MCF 10A (cell line): ENCODE measurements at regions not wholly inside any gene's neighbourhood (a gene's known extent, or its start where the extent isn't known, plus 50 kb on each side); places are given as distances from the start of the nearest gene placed in this dataset.

Experiments
- BruUV-seq: library from RNA; stranded (reverse); fragments of 400-500 nt; replicated peaks from 2 replicates; lab custom pipeline; 2021; lab: Mats Ljungman, UMichigan
- CTCF ChIA-PET: fragments of 300-600 bp; sonication (Branson Sonifier 250); formaldehyde crosslinking; extraction: SDS; loops from one replicate; lab custom pipeline; 2021; ENCODE audit warnings: antibody characterized with exemption, inconsistent platforms; lab: Yijun Ruan, JAX
- POLR2A ChIA-PET: fragments of 300-600, 350-650 bp; sonication (Branson Sonifier 250); formaldehyde crosslinking; extraction: SDS; loops from one replicate; lab custom pipeline; 2020; ENCODE audit warnings: antibody characterized with exemption, inconsistent platforms; lab: Yijun Ruan, JAX
- DNase-seq: peaks from one replicate; pipeline ENCODE4 v3.0.0-alpha.2; 2018; ENCODE audit not compliant: unreplicated experiment
- H3K27ac Mint-ChIP-seq: one replicate; pipeline ENCODE4 v1.8.0; 2022; ENCODE audit warnings: mild to moderate bottlenecking, low read depth, mixed read lengths; ENCODE audit not compliant: unreplicated experiment
- H3K27me3 Mint-ChIP-seq: one replicate; pipeline ENCODE4 v1.8.0; 2022; ENCODE audit warnings: mixed read lengths; ENCODE audit not compliant: insufficient read depth, unreplicated experiment
- H3K36me3 Mint-ChIP-seq: one replicate; pipeline ENCODE4 v1.8.0; 2022; ENCODE audit warnings: mild to moderate bottlenecking, moderate library complexity, mixed read lengths; ENCODE audit not compliant: insufficient read depth, unreplicated experiment
- H3K4me1 Mint-ChIP-seq: one replicate; pipeline ENCODE4 v1.8.0; 2022; ENCODE audit warnings: mixed read lengths; ENCODE audit not compliant: insufficient read depth, unreplicated experiment
- H3K4me3 Mint-ChIP-seq: one replicate; pipeline ENCODE4 v1.8.0; 2022; ENCODE audit warnings: mild to moderate bottlenecking, moderate library complexity, mixed read lengths; ENCODE audit not compliant: unreplicated experiment
- H3K9me3 Mint-ChIP-seq: one replicate; pipeline ENCODE4 v1.8.0; 2022; ENCODE audit warnings: mixed read lengths; ENCODE audit not compliant: unreplicated experiment
- CTCF ChIP-seq: fragments of 200-600 bp; IDR thresholded peaks from one replicate; pipeline ENCODE4 v1.8.0; 2022; ENCODE audit warnings: antibody characterized with exemption, mild to moderate bottlenecking; ENCODE audit not compliant: unreplicated experiment
- intact Hi-C: fragments of 100-400 bp; cut with micrococcal nuclease; formaldehyde crosslinking; loops from 2 replicates; pipeline ENCODE4 v1.14.1; 2022

GRCh38 chr2:17235167-17235566 lies 283.1 kb downstream of the RAD51AP2 start:
- TF ChIP-seq CTCF = no peak
- intact Hi-C loops = no loop called here
- DNase-seq = no peak
- ChIA-PET POLR2A (no interaction called here), CTCF (interaction anchor here (0.6 kb wide), 1 partner anchor 1329 kb away, joined by 4 read pairs; no protein-coding TSS in a partner anchor)
- H3K4me1 Mint-ChIP-seq = no peaks in the 10 kb centered on the region
- no peaks in the 10 kb centered on the region for H3K36me3 Mint-ChIP-seq
- H3K27ac Mint-ChIP-seq = no peak overlapping the region
- H3K4me3 Mint-ChIP-seq = no peak overlapping the region
- no TSS peak for BruUV-seq
- H3K9me3 Mint-ChIP-seq = no peaks in the 10 kb centered on the region
- no peaks in the 10 kb centered on the region for H3K27me3 Mint-ChIP-seq

GRCh38 chr2:17232776-17233556 lies 285.3 kb downstream of the RAD51AP2 start:
- DNase-seq = no peak
- no peak overlapping the region for H3K27ac Mint-ChIP-seq
- TF ChIP-seq CTCF = no peak
- BruUV-seq = no TSS peak
- H3K27me3 Mint-ChIP-seq = no peaks in the 10 kb centered on the region
- H3K36me3 Mint-ChIP-seq = no peaks in the 10 kb centered on the region
- ChIA-PET CTCF (no interaction called here), POLR2A (no interaction called here)
- no peaks in the 10 kb centered on the region for H3K4me1 Mint-ChIP-seq
- H3K9me3 Mint-ChIP-seq = no peaks in the 10 kb centered on the region
- intact Hi-C loops = no loop called here
- H3K4me3 Mint-ChIP-seq = no peak overlapping the region

DNA sequence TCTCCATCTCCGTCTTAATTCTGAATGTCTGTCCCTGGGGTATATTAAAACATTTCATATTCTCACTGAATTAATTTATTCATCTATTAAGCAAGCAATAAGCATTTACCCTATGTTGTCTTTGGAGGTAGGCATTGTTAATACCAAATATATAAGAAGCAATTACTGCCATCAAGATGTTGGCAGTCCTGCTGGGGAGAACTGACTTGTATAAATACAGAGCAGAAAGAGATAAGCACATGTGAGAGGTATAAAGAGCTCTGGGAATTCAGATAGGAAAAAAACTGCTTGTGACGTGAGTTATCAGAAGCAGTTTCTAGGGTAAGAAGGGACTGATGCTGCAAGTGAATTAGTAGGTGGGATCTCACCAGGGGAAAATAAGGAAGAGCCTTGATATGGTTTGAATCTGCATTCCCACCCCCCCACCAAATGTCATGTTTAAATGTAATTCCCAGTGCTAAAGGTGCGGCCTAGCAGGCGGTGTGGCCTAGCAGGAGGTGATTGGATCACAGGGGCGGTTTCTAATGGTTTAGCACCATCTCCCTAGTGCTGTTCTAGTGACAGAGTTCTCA lies 286.8 kb downstream of the RAD51AP2 start:
- DNase-seq = no peak
- Mint-ChIP-seq H3K27ac (no peak overlapping the region), H3K4me1 (no peaks in the 10 kb centered on the region), H3K36me3 (no peaks in the 10 kb centered on the region), H3K27me3 (no peaks in the 10 kb centered on the region), H3K4me3 (no peak overlapping the region), H3K9me3 (no peaks in the 10 kb centered on the region)
- no TSS peak for BruUV-seq
- ChIA-PET POLR2A (no interaction called here), CTCF (no interaction called here)
- intact Hi-C loops = no loop called here
- TF ChIP-seq CTCF = no peak

DNA sequence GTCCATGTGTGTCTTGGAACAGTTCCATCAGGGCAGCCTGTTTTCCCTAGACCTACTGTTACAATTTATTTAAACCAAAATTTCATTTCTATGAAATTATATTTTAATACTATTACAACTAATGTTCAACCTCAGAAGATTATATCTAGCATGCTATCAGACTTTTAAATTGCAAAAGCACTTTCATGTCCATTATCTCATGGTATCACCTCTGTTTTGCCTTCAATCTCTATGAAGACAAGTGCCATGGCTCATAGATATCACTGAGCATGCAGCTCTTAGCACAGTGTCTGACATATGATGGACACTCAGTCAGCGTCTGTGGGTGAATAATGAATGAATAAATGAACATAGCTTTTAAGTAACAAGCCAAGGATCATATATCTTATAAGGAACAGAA lies 288.8 kb downstream of the RAD51AP2 start:
- ChIA-PET POLR2A (no interaction called here), CTCF (no interaction called here)
- H3K36me3 Mint-ChIP-seq = no peaks in the 10 kb centered on the region
- DNase-seq = no peak
- TF ChIP-seq CTCF = no peak
- H3K27me3 Mint-ChIP-seq = no peaks in the 10 kb centered on the region
- no peaks in the 10 kb centered on the region for H3K9me3 Mint-ChIP-seq
- no TSS peak for BruUV-seq
- intact Hi-C loops = no loop called here
- H3K4me1 Mint-ChIP-seq = no peaks in the 10 kb centered on the region
- H3K4me3 Mint-ChIP-seq = no peak overlapping the region
- no peak overlapping the region for H3K27ac Mint-ChIP-seq
